G401 (cell line): ENCODE measurements at regions not wholly inside any gene's neighbourhood (a gene's known extent, or its start where the extent isn't known, plus 50 kb on each side); places are given as distances from the start of the nearest gene placed in this dataset.
A peak's percentile ranks its signal among the peaks of the same experiment; 100 is the strongest.
"Not testable (repeated sequence)": the region's sequence is repeated elsewhere in the genome, so short reads cannot be mapped to it uniquely, and the experiment has no call there.

Source experiments
- DNase-seq: peaks from one replicate; pipeline ENCODE4 v3.0.0-alpha.2; 2015; ENCODE audit warnings: low spot score
- in situ Hi-C: cut with HindIII; loops from 2 replicates; pipeline ENCODE4 v1.10.0; 2016; ENCODE audit warnings: low sequenced_read_pairs, mixed read lengths

GRCh38 chr7:67357653-67358052, 361.0 kb downstream of the TYW1 start:
- in situ Hi-C loops, DNase-seq: not testable (repeated sequence)

- DNase-seq, in situ Hi-C loops: not testable (repeated sequence)
Measured at GRCh38 chr7:67358316-67358715, 361.7 kb downstream of the TYW1 start.

GRCh38 chr7:67358738-67359137, 362.1 kb downstream of the TYW1 start:
- DNase-seq = not testable (repeated sequence)

GRCh38 chr7:67359900-67360299, 363.3 kb downstream of the TYW1 start:
- no peak for DNase-seq
- in situ Hi-C loops = no loop called here

More at GRCh38 chr7:67358738-67359137, 362.1 kb downstream of the TYW1 start:
- in situ Hi-C loops = not testable (repeated sequence)

GRCh38 chr7:67361150-67361549, 364.5 kb downstream of the TYW1 start:
- in situ Hi-C loops = no loop called here
- no peak for DNase-seq

GRCh38 chr7:67364441-67365017, 367.9 kb downstream of the TYW1 start:
- no peak for DNase-seq
- in situ Hi-C loops = no loop called here

- in situ Hi-C loops = no loop called here
- DNase-seq = peak; percentile 80
Measured at GRCh38 chr7:67371429-67372305, 375.0 kb downstream of the TYW1 start.

- in situ Hi-C loops, DNase-seq: not testable (repeated sequence)
Measured at GRCh38 chr7:67373389-67373788, 376.8 kb downstream of the TYW1 start.

- in situ Hi-C loops = no loop called here
- DNase-seq = no peak
Measured at GRCh38 chr7:67375427-67375826, 378.8 kb downstream of the TYW1 start.

GRCh38 chr7:67377939-67378862, 381.6 kb downstream of the TYW1 start:
- peak; percentile 66 for DNase-seq
- in situ Hi-C loops = no loop called here

- no peak for DNase-seq
- in situ Hi-C loops = no loop called here
Measured at GRCh38 chr7:67380326-67380725, 383.7 kb downstream of the TYW1 start.

- in situ Hi-C loops = no loop called here
- DNase-seq = no peak
Measured at GRCh38 chr7:67380858-67381257, 384.2 kb downstream of the TYW1 start.

GRCh38 chr7:67387851-67388250, 391.2 kb downstream of the TYW1 start:
- no peak for DNase-seq
- in situ Hi-C loops = no loop called here

- in situ Hi-C loops = no loop called here
- DNase-seq = peak; percentile 11
Measured at GRCh38 chr7:67391168-67391567, 394.5 kb downstream of the TYW1 start.

- in situ Hi-C loops = no loop called here
- DNase-seq = no peak
Measured at GRCh38 chr7:67392596-67393438, 396.2 kb downstream of the TYW1 start.

- no peak for DNase-seq
- in situ Hi-C loops = no loop called here
Measured at GRCh38 chr7:67393903-67394302, 397.3 kb downstream of the TYW1 start.

- in situ Hi-C loops = no loop called here
- no peak for DNase-seq
Measured at GRCh38 chr7:67398916-67399315, 402.3 kb downstream of the TYW1 start.

GRCh38 chr7:67401492-67401891, 404.9 kb downstream of the TYW1 start:
- no peak for DNase-seq
- in situ Hi-C loops = no loop called here

GRCh38 chr7:67402280-67402679, 405.6 kb downstream of the TYW1 start:
- in situ Hi-C loops = no loop called here
- DNase-seq = no peak
